HG02623 (cell line): ENCODE measurements at regions not wholly inside any gene's neighbourhood (a gene's known extent, or its start where the extent isn't known, plus 50 kb on each side); places are given as distances from the start of the nearest gene placed in this dataset.

ENCODE experiments used
- ATAC-seq: cut with Tn5 transposase; IDR thresholded peaks from one replicate; pipeline ENCODE4 v1.9.1; 2021; ENCODE audit warnings: moderate library complexity; ENCODE audit not compliant: unreplicated experiment

- no peak for ATAC-seq
Measured at GRCh38 chr13:99862244-99862643, 109.3 kb downstream of the ZIC5 start.

- no peak for ATAC-seq
Measured at GRCh38 chr13:99861771-99862170, 109.8 kb downstream of the ZIC5 start.

- ATAC-seq: no peak
Measured at GRCh38 chr13:99860745-99861144, 110.8 kb downstream of the ZIC5 start.

DNA sequence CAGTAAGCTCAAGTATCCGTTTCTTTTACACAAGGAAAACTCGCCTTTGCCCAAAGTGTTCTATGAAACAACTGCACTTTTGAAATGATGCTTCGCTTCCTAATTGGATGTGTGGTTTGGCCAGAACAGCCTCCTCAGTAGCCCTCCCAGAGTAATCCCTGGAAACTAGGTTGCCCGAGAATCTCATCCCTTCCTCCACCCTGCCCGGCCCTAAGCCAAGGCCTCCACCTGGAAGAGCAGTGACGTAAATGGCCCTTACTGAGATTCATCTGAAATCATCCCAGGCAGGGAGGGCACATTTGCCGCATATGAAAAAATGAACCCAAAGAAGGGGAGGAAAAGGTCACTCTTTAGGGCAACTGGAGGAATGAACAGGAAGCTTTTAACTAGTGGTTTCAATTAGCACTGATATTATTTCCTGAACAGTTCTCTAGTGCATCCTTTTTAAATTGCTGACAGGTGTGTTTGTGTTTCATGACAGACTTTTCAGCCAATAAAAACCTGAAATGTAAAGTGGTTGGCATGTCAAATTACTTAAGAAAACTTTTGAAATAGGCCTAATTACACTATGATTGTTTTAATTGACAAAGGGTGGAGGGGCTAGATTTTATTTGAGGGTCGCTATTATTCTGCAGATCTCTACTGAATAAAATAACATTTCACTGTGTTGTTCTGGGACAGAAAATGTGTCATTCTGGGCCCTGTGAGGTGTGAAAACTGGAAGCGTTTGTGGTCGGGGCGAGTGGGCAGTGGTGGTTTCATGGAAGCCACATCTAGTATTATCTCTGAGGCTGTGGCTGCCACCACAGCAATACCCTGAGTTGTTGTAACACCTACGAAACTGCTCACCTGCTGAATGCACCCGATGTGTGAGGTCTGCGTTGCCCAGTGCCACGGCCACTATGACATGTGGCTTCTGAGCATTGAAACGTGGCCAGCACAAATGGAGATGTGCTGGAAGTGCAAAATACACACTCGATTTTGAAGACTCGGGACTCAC lies 112.1 kb downstream of the ZIC5 start:
- peak; percentile 78 for ATAC-seq

- ATAC-seq: no peak
Measured at GRCh38 chr13:99857738-99858137, 113.8 kb downstream of the ZIC5 start.

DNA sequence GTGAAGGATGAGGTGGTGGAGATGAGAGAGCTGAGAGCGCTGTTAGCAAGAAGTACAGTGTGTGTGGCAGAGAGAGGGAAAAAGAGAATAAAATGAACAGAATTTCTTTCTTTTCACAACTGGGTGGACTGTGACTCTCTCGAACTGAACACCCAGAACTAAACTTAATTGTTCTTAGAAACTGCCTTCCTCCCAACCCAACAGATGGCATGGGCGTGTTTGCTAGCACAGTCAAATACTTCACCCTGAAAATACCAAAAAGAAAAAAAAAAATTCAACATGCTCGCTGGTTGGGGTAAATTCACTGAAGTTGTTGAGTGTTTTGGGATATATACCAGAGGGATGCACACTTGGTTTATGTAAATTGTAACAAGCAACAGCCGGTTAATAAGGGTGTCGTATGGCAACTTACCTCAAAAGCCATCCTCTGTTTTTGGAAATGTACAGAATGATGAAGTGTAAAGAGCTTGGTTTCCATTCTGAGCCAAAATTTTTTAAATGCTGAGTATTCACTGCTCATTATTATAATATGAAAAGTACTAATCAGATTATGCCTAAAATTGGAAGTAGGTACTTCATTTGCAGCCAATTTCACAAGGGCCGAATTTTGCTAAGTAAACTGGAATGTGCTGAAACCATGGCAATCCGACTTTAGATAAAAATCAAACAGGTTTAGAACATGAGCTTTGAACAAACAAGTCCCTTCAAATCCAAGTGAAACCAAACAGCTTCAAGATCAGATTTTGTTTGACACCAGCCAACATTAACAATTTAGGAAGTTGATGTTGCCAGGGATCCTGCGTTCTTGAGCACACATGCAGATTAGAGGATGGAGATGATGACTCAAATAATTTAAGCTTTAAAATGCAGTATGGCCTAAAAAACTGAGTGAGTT lies 115.8 kb downstream of the ZIC5 start:
- no peak for ATAC-seq

- ATAC-seq: no peak
Measured at GRCh38 chr13:99854366-99854765, 117.2 kb downstream of the ZIC5 start.

DNA sequence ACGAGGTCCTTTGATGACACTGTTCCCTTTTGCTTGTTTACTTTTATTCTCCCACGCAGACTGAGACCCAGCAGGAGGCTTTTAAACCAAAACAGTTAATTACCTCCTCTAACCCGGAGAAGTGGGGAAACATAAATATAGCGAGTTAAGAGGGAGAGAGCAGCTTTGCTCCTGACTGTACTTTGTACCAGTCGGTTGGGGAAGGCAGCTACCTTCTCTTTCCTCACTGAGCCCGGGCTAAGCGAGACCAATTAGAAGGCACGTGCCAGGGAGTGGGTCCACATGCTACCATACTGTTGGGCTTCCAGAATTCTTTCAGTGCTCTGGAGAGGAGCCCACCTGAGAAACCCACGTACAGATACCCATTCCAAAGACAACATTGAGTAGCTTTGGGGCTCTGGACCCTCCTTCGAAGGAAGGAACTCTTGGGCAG lies 124.2 kb downstream of the ZIC5 start:
- no peak for ATAC-seq

DNA sequence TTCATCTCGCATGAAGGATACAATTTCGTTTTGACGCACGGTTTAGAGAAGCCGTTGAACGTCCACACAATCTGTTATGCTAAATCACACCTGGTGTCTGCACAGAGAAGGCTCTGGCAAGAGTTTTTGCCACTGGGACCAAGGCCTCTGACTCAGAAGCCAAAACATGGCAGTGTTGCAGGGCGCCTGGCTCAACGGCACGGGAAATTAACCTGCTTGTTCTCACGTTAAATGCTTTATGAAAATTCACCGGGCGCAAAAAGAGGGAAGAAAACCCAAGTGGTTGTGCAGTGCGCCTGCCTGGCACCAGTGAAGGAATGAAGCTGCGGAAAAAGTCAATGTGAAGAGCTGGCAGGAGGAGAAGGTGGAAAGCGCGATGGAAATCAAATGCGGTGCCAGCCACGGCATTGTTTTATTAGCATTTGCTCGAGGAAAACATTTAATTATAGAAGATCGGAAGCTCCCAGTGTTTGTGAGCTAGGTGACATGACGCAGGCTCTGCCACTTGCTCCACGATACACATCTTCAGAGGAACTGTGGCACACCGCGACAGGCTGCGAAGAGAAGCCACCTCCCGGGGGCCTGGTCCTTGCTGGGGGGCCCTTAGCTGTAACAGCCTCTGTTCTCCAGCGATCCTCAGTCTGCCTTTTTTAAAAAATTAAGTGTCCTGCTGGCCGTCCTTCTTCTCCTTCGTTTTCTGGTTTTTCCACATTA lies 126.2 kb downstream of the ZIC5 start:
- ATAC-seq: no peak

DNA sequence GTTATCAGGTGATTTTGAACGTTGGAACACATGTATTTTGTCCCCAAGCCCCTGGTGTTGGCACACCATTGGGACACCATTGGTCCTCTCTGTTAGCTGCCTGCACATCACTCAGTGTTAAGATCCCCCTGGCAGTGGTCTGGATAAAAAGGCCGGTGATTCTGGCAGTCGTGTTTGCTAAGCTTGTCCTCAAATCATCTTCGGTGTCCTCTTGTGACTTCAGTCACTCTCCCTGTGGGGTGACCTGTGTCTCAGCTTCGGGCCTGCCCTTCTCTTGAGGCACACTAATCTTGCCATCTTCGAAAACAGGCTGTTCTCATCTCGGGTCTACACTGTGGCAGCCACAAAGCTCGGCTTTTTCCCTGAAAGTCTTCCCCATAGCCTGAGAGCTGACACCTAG lies 127.1 kb downstream of the ZIC5 start:
- ATAC-seq: no peak

DNA sequence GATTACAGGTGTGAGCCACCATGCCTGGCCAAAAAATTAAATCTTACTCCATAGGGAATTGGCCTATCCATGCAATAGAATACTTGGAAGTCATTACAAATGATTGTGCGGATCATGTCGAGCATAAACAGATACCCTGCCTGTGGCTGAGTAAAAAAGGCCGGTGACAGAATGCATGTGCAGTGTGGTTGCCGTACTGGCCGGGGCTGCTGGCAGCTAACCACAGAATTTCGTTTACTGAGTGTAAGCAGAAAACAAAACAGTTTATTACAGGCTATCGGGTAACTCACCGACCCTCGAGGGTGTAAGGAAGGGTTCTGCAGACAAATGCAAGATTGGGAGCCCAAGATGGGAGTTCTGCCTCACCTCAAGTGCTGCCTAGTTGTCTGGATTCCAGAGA lies 127.7 kb downstream of the ZIC5 start:
- ATAC-seq: no peak

GRCh38 chr13:99842405-99842804 lies 129.2 kb downstream of the ZIC5 start:
- no peak for ATAC-seq

DNA sequence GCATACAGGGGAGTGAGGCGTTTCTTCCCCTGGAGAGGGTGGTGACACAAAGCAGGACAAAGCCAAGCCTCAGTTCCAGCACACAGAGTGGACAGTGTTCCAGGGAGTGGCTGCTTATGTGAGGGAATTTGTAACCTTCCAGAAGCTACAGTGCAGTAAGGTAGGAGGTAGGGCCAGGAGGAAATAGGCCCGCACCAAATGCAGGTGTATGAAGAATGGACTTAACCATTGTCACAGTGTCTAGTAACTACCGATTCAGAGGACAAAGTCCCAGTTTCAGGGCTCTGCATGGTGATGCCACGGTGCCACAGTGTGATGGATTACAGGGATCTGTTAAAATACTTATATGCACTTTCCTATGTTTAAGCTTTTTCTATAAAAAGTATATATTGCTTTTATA lies 135.3 kb downstream of the ZIC5 start:
- ATAC-seq: no peak

DNA sequence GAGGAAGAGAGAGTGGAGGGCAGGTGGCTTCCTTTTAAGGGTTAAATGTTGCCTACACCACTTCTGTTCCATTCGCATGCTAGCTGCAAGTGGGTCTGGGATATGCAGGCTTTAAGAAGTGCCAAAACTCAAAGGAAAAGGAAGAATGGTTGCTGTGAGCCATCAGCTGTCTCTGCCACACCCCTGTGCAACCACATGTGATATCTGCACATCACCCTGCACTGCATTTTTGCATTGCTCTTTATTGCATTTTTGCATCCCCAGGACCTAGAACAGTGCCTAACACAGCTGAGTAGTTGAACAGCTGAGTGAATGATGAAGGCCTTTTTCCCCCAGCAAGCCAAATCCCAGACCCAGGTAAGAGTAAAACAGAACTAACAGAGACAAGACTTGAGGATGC lies 136.1 kb downstream of the ZIC5 start:
- no peak for ATAC-seq

DNA sequence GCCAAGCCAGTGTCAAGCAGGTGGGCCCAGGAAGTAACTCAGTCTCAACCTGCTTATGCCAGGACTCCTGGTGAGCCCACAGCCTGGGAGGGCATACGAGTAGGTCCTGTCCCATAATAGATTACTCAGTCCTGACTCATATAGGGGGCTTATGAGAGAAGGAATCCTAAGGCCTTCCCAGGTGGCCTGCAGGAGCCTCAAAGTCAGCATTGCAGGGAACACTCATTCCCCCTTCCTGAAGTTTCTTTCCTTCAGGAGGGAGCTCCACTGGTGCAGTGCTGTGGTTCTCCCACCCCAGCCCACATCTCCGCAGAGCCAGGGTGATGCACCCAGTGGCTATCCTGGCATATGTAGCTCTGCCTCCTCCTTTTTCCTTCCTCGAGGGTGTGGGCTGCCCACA lies 137.3 kb downstream of the ZIC5 start:
- no peak for ATAC-seq

DNA sequence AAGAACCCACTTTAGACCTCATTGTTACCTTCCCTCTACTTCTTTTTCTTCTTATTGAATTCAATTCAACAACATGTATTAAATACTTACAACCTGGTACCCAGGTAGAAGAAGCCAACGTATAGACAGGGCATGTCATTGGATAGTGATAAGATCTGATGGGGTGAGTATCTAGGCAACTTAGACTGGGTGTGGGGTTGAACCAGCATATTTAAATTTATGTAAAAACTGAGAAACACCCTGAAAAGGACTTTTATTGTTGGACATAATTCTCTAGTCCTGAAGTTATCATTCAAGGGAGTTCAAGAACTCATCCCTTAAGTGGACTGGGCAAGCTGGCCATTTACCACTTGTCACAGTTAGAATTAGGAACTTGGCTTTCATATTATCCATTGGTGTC lies 139.2 kb downstream of the ZIC5 start:
- ATAC-seq: no peak

DNA sequence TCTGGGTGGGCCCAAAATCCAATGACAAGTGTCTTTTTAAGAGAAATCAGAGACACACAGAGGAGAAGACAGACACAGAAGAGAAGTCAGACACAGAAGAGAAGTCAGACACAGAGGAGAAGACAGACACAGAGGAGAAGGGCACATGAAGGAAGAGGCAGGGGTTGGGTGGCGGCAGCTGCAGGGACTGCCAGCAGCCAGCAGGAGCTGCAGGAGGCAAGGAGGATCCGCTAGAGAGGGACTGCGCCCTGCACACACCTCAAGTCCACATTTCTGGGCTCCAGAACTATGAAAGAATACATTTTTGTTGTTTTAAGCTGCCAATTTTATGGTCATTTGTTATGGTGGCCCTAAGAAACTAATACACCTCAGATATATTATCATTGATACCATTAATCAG lies 140.6 kb downstream of the ZIC5 start:
- ATAC-seq: no peak

DNA sequence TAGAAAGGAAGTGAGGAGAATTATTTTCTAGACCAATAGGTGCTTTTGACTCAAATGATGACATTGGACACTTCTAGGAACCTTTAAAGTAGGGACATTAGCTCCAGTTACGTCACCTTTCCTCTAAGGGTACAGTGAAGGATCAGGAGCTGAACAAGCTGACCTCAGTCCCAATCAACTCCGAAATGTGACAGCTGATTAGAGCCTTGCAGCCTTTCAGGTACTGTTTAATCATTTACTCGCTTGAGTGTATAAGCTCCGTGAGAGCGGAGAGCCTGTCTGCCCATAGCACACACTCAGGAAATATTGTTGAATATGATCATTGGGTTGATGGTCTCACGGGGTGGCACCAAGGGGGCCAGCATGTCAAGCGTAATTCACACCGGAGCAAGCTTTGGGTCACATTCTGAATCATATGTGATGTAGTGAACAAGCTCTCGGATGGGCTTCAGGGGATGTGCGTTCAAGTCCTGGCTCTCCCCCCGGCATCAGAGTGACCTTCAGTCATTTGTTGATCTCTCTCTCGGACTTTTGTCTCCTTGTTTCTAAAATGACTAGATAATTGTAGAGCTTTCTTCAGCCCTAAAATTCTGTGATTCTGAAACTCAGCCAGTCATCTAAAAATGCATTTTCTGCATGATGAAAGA lies 141.9 kb downstream of the ZIC5 start:
- ATAC-seq: no peak

GRCh38 chr13:99829161-99829560 lies 142.4 kb downstream of the ZIC5 start:
- no peak for ATAC-seq

DNA sequence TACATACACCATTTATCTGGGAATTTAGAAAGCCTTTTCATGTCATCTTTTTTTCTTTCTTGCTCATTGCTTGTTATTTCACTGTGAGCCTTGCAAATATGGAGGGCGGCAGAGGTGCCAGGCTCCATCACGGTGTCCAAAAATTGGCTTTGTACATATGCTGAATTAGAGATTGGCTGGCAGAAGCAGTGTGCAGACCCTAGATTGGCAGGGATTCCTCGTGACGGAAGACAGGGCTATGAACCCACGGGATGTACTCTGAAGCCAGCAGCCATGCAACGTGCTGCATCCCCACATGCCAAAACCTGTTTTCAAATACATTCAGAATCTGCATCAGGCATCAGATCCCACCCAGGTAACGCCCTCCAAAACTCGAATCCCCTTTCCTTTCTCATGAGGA lies 142.8 kb downstream of the ZIC5 start:
- ATAC-seq: no peak

DNA sequence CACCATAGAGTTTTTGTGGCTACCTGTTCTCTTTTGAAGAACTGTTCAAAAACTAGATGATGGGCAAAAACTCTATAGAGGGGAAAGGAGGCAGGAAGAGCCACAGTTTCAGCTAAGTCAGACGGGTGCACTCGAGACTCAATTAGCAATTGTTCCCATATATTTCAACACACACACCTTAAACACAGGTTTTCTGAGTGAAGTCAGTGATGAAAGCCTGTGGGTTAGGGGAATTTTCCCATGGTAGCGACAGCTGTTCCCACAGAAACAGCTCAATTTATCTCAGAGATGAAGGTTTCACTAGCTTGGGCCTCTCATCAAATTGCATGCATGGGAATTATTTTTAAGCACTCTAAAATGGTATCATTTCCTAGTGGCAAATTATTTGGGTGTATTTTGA lies 143.4 kb downstream of the ZIC5 start:
- no peak for ATAC-seq
